ENCODE measurements at regions not wholly inside any gene's neighbourhood (a gene's known extent, or its start where the extent isn't known, plus 50 kb on each side); places are given as distances from the start of the nearest gene placed in this dataset.
"Not testable (repeated sequence)": the region's sequence is repeated elsewhere in the genome, so short reads cannot be mapped to it uniquely, and the experiment has no call there.

- no peak for DNase-seq
Measured at GRCh38 chr5:45893309-45893708, 197.1 kb upstream of the HCN1 start.

- DNase-seq, result not testable (repeated sequence)
Measured at GRCh38 chr5:45890441-45891080, 194.4 kb upstream of the HCN1 start.

GRCh38 chr5:45862763-45863162 lies 166.6 kb upstream of the HCN1 start:
- DNase-seq, result no peak

GRCh38 chr5:45847877-45848276 lies 151.7 kb upstream of the HCN1 start:
- peak; percentile 62 for DNase-seq

GRCh38 chr5:45826055-45826454 lies 129.9 kb upstream of the HCN1 start:
- no peak for DNase-seq

GRCh38 chr5:45800331-45800730 lies 104.2 kb upstream of the HCN1 start:
- DNase-seq, result no peak

GRCh38 chr5:45799388-45799787 lies 103.2 kb upstream of the HCN1 start:
- no peak for DNase-seq

- DNase-seq, result no peak
Measured at GRCh38 chr5:45796959-45797553, 100.9 kb upstream of the HCN1 start.

GRCh38 chr5:45795458-45795857 lies 99.3 kb upstream of the HCN1 start:
- DNase-seq, result no peak

- no peak for DNase-seq
Measured at GRCh38 chr5:45793638-45794532, 97.7 kb upstream of the HCN1 start.

GRCh38 chr5:45779874-45780671 lies 83.9 kb upstream of the HCN1 start:
- DNase-seq, result no peak

- no peak for DNase-seq
Measured at GRCh38 chr5:45774528-45774927, 78.3 kb upstream of the HCN1 start.

GRCh38 chr5:45772402-45772801 lies 76.2 kb upstream of the HCN1 start:
- DNase-seq, result no peak

GRCh38 chr5:45765561-45765960 lies 69.4 kb upstream of the HCN1 start:
- DNase-seq, result no peak

GRCh38 chr5:45750574-45750973 lies 54.4 kb upstream of the HCN1 start:
- DNase-seq, result no peak

- DNase-seq, result not testable (repeated sequence)
Measured at GRCh38 chr5:45748511-45748910, 52.3 kb upstream of the HCN1 start.

Data from islet precursor cell (in vitro differentiated cells).